ENCODE measurements at regions not wholly inside any gene's neighbourhood (a gene's known extent, or its start where the extent isn't known, plus 50 kb on each side); places are given as distances from the start of the nearest gene placed in this dataset.
"Not testable (repeated sequence)": the region's sequence is repeated elsewhere in the genome, so short reads cannot be mapped to it uniquely, and the experiment has no call there.

DNA sequence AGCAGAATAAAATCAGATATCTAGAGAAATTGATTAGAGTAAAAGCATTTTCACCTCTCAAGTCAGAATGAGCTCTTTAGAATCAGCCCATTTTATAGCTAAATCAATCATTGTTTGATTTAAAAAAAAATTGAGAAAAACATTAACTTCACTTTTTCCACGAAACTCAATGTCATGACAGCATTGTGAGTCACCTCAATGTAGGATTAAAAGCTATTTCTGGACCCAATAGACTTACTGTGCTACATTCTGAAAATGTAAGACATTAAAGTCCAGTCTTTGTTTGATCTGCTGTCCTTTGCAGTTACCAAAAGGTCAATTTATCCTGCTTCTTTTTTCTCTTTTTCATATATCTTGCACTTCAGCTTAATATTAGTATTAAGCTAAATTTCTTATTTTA, 519.4 kb upstream of the ZNF337 start:
- peak; percentile 38 for DNase-seq (ENCODE audit: low spot score)

- no peak for DNase-seq (ENCODE audit: low spot score)
Measured at GRCh38 chr20:26214991-26215390, 518.3 kb upstream of the ZNF337 start.

- DNase-seq (ENCODE audit: low spot score) = no peak
Measured at GRCh38 chr20:26209171-26209941, 512.7 kb upstream of the ZNF337 start.

GRCh38 chr20:26208296-26209091, 511.8 kb upstream of the ZNF337 start:
- no peak for DNase-seq (ENCODE audit: low spot score)

- DNase-seq (ENCODE audit: low spot score) = not testable (repeated sequence)
Measured at GRCh38 chr20:26207967-26208295, 511.3 kb upstream of the ZNF337 start.

GRCh38 chr20:26207237-26207966, 510.7 kb upstream of the ZNF337 start:
- DNase-seq (ENCODE audit: low spot score) = no peak

- DNase-seq (ENCODE audit: low spot score) = no peak
Measured at GRCh38 chr20:26205350-26205749, 508.7 kb upstream of the ZNF337 start.

DNA sequence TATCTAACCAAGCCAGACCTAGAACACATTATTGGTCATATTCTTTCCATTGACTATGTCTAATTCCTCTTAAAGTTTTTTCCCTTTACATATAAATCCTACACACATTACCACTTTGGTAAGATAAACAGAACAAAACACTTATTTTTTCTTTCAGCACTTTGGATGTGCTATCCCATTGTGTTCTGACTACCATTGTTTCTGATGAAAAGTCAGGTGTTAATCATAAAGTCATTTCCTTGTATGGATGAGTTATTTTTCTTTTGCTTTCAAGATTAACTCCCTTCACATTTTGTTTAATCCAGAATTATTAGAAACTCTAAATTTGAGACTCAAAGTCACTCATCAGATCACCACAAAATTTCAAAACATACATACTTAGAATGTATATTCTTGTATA, 504.4 kb upstream of the ZNF337 start:
- DNase-seq (ENCODE audit: low spot score) = peak; percentile 3

DNA sequence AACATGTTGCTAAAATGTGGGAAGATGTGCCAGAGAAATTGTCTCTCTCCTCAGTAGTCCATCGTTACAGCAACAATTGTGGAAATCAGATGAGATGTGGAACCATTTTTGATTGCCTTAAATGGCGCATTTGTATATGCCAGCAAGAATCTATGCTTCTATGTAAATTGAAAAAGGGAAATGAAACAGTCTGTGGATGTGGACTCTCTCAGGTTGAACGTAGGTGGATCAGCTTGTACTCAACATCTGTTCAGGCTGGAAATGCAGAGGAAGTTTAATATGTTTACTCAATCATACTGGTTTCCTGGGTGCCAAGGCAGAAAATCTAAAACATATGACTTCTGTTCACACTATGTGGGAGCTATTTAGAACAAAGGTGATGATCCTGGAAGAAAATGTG, 490.7 kb upstream of the ZNF337 start:
- not testable (repeated sequence) for DNase-seq (ENCODE audit: low spot score)

DNA sequence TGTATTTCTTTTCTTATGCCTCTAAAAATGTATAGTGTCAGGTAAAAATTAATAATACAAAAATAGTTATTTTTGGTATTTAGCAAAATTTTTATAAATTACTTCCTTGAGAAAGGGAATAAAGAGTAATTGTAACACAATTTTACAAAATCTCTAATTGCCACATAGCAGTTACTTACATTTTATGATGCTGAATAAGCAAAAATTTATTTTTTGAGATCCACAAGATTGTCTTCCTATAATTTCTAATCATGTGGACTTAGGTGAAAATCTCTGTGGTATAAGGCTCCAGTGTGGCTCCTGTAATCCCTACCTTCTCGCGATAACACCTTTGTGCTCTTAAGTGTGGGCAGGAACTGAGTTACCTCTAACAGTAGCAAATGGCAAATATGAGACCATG, 487.1 kb upstream of the ZNF337 start:
- not testable (repeated sequence) for DNase-seq (ENCODE audit: low spot score)

- DNase-seq (ENCODE audit: low spot score) = not testable (repeated sequence)
Measured at GRCh38 chr20:26181364-26181763, 484.7 kb upstream of the ZNF337 start.

- not testable (repeated sequence) for DNase-seq (ENCODE audit: low spot score)
Measured at GRCh38 chr20:26171875-26172274, 475.2 kb upstream of the ZNF337 start.

DNA sequence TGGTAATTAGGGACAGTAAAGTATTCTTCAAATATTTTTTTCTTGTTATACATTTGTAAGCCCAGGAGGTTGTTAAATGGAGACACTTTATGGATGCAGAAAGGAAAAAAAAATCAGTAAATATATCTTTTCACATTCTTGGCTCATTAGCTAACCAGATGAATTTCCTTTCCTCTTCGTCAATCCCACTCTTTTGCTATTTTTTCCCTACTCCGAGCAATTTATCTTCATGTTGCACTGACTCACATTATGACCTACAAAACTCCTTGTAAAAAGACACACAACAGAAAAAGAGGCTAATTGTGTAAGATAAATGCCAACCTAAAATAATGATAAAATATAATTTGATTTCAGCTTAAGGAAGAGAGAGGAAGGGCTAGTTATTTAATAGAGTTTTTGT, 472.9 kb upstream of the ZNF337 start:
- peak; percentile 60 for DNase-seq (ENCODE audit: low spot score)

DNA sequence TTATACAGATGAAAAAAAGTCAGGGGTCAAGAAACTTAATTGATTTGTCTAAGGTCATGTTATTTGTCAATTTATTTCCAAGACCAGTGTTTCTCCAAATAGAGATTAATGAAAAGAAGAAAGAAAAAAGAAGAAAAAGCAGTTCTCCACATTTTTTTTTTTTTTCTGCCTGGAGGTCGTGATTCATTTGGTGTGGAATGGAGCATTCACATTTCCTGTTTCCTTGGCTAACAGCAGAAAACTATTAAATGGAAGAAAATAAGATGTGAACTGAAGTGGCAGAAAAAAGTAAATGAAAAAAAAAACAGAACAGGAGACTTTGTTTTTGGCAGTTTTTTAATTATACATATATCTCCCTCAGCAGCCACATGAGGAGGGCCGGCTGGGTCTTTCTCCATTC, 470.8 kb upstream of the ZNF337 start:
- peak; percentile 45 for DNase-seq (ENCODE audit: low spot score)

GRCh38 chr20:26163890-26164289, 467.2 kb upstream of the ZNF337 start:
- DNase-seq (ENCODE audit: low spot score) = peak; percentile 93

DNA sequence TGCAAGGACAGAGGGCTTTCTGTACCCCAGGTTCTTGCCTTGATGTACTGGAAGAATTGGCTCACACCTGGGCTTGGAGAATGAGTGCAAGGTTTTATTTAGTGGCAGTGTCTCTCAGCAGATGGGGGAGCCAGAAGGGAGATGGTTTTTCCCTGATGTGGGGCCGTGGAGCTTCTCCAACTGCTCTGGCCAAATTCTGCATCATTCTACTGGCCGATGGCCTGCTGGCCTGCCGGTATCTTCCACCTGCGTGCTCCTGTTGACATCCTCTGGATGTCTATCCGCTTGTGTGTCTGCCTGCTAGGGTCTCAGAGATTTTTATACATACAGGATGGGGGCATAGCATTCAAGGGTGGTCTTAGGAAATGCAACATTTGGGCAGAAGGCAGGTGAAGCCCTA, 466.5 kb upstream of the ZNF337 start:
- DNase-seq (ENCODE audit: low spot score) = not testable (repeated sequence)

- not testable (repeated sequence) for DNase-seq (ENCODE audit: low spot score)
Measured at GRCh38 chr20:26161741-26162140, 465.1 kb upstream of the ZNF337 start.

DNA sequence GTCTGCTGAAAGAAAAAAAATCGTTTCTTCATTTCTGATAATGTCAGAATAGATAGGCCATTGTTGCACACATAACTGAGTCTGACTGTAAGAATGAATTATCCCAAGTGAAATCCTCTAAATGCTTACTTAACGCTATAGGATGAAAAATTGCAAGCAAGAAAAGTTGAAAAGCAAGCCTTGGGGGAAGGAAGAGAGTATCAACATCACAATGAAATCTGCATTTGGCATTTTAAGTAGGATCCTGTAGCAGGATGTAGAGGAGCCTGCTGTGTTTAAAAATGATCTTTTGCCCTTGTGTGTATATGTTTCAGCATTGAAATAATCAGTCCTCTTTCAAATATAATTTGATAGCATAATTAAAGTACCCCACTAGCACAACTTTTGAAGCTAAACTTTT, 464.3 kb upstream of the ZNF337 start:
- not testable (repeated sequence) for DNase-seq (ENCODE audit: low spot score)

DNA sequence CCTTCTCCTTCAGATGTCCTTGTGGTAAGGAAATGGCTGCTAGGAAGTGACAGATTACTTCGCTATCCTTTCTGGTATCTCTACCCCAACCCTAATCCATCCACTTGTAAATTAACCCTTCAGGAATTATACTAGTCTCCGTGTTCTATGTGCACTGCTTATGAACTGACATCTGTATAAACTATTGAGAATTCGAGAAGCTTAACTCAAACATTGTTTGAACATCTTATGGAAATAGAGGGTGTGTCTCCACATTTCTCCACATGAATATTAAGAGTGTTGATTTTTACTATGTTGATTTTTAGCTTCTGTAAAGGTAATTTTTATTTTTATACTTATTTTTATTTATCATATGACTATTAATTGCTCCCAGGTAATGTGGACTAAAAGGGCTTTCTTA, 457.6 kb upstream of the ZNF337 start:
- no peak for DNase-seq (ENCODE audit: low spot score)

DNA sequence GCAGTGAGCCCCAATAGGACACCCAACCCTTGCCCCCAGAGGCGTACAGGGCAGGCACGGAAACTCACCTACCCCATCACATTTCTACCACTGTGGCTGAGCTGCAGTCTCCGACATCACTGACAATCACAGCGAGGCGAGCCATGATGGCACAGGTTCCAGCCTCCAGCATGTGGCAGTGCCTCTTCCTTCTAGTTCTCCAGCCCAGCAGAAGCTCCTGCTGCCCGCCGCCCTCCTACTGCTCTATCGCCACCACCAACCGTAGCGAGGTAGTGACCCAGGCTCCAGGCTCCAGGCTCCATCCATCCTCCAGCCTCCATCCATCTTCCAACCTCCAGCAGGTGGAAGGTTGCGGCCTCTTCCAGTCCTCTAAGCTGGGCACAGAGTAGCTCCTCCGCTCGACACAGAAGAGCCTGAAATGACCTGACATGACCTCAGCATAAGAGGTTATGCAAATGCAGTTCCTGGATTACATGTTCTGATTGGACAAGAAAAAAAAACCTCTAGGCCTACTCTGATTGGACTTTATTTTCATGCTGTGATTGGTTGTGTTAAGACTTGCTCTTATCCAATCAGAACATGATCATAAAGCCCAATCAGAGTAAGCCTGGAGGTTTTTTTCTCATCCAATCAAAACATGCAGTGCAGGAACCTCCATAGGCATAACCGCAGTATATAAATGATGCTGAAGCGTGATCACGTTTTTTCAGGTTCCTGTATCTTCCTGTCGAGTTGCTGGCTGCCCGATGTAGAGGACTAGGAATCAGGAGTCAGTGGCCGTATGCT, 438.9 kb upstream of the ZNF337 start:
- DNase-seq (ENCODE audit: low spot score) = no peak

GRCh38 chr20:26134606-26135005, 438.0 kb upstream of the ZNF337 start:
- DNase-seq (ENCODE audit: low spot score) = no peak

DNA sequence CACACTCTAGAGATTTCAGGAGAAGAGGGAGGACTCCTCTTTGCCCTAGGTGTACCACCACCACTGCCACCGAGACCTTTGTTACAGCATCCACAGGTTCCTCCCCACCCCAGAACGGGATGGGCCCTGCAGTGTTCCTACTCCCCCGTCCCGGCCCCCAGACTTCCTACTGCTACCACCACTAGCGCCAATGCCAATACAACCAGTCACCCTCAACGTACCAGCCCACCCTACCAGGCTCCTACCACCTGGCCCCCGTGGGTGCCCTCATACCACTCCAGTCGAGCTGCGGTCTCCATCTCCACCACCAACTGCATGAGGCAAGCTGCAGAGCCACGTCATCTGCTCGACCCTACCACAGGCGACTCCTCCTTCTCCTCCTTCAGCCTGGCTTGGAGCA, 437.1 kb upstream of the ZNF337 start:
- DNase-seq (ENCODE audit: low spot score) = not testable (repeated sequence)

Data from A172 (cell line).